ENCODE measurements at regions not wholly inside any gene's neighbourhood (a gene's known extent, or its start where the extent isn't known, plus 50 kb on each side); places are given as distances from the start of the nearest gene placed in this dataset.
"Not testable (repeated sequence)": the region's sequence is repeated elsewhere in the genome, so short reads cannot be mapped to it uniquely, and the experiment has no call there.

GRCh38 chr2:194455358-194455757 lies 1201.7 kb upstream of the SLC39A10 start:
- POLR2A ChIA-PET: no interaction called here
- CTCF ChIA-PET: no interaction called here

GRCh38 chr2:194452504-194452903 lies 1204.5 kb upstream of the SLC39A10 start:
- ChIA-PET POLR2A (no interaction called here), CTCF (no interaction called here)

DNA sequence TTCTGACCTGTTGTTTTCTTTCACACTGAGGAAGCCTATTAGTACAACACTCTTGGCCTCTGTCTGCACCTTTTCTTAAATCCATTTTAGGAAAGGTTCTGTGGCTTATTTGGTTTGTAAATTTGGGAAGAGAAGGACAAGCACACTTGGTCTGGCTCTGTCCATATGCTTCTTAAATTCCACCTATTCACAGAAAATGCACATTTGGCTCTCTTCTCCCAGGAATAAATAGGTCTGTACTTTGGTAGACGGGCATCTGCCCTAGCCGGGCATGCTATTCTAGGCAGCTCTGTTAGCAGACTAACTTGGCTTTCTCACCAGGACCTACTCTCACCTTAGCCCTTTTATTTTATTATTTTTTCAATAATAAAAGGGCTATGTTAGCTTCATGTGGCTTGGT lies 1211.8 kb upstream of the SLC39A10 start:
- ChIA-PET CTCF (no interaction called here), POLR2A (no interaction called here)

DNA sequence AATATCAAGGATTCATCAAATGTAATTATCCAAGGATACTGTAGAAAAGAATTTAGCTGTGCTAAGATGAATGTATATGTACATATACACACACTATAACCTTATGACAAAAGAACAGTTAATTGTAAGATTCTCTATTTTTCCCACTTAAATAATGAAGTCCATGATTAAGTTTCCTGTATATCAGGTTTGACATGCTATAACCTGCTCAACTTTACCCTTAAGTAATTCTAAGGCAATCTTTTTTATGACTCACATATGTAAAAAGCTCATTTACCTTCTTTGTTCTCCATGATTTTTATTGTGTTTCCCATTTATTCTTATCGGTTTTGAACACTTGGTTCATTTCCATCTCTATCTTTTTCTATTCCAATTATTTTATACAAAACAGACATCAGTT lies 1213.1 kb upstream of the SLC39A10 start:
- ChIA-PET CTCF (no interaction called here), POLR2A (no interaction called here)

GRCh38 chr2:194424683-194425209 lies 1232.3 kb upstream of the SLC39A10 start:
- CTCF ChIA-PET: no interaction called here
- POLR2A ChIA-PET: no interaction called here

GRCh38 chr2:194411221-194411620 lies 1245.8 kb upstream of the SLC39A10 start:
- ChIA-PET CTCF (no interaction called here), POLR2A (no interaction called here)

GRCh38 chr2:194395818-194396217 lies 1261.2 kb upstream of the SLC39A10 start:
- CTCF ChIA-PET: no interaction called here
- POLR2A ChIA-PET: no interaction called here

- CTCF ChIA-PET: no interaction called here
- POLR2A ChIA-PET: no interaction called here
Observed at GRCh38 chr2:194385376-194385775, 1271.7 kb upstream of the SLC39A10 start.

DNA sequence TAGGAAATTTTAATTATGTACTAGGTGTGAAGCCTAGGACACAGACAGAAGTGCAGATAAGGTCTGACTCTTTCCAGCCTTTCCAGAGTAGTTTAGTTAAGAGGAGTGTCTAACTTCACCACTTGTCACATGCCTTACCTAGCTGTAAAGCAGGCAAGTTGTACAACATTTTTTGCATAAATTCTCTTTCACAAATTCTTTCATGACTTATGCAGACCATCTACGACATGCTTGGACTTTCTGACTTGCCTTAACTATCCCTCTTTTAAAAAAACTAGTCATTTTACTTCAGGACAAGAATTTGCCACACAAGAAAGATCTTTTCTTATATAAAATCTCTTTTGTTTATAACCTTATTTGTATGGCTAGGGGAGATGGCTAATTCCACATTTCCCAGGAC lies 1273.6 kb upstream of the SLC39A10 start:
- ChIA-PET CTCF (no interaction called here), POLR2A (no interaction called here)

DNA sequence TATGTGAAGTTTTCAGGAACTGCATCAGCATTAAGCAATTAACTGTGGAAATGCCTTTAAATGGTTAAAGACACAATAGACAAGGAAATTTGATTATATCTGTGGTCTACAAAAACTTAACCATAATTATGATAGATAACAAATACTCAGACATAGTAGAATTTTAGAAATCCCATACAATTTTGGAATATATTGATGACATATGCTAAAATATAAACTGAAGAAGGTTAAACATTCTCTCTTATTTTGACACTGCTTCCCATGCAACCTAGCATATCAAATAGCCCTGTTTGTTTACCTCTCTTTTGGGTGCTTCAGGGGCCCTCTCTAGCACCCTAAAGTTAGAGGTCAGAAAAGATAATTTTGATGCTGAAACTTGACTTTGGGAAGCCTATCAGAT lies 1274.8 kb upstream of the SLC39A10 start:
- CTCF ChIA-PET: no interaction called here
- POLR2A ChIA-PET: no interaction called here

DNA sequence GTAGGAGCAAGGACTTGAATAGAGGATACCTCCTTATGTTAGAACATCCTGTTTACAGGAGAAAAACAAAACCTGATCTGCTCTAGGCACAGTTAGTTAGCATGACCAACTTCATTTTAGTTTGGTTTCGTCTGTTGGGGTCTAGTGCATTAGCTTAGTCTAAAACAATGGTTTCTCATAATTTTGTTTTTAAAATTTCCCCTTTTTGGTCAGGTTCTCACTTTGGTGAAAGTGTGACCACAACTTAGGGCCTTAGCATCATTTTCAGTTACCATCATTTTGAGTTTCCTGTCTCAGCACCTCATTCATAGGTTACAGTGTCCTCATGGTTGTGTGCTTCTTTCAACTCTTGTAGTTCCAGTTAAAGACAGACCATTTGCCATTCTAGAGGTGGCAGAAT lies 1277.0 kb upstream of the SLC39A10 start:
- POLR2A ChIA-PET: no interaction called here
- CTCF ChIA-PET: no interaction called here

- POLR2A ChIA-PET, CTCF ChIA-PET: not testable (repeated sequence)
Observed at GRCh38 chr2:194367390-194367789, 1289.6 kb upstream of the SLC39A10 start.

DNA sequence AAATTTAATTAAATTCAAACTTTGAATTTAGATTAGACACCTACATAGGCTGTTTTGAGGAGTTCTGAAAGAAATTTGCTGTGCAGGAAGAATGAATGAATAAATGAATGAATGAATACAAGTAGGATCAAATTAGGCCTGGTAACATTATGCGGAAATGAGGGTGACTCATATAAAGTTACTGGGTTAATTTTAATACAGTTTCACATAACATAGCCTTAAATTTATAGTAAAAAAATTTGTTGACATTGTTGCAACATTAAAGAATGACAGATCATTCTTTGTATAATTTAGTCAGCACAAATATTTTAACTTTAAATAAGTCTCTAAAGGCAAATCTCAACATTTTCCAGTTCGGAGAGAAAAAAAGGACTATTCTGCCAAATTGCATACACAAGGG lies 1293.1 kb upstream of the SLC39A10 start:
- ChIA-PET CTCF (no interaction called here), POLR2A (no interaction called here)

DNA sequence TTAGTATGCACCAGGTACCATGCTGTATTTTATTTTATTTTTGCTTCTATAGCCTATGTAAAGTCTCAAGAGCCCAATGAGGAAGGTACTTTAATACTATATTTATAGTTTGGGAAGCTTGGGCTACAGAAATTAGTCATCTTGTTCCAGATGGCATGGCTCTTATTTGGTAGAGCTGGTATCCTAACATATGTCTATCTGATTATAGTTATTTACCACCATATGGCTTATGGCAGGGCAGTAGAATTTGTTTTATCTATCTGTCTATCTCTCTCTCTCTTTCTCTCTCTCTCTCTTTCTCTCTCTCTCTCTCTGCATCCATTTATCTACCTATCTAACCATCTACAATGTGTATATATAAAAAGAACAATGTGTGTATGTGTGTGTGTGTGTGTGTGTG lies 1293.7 kb upstream of the SLC39A10 start:
- POLR2A ChIA-PET: no interaction called here

GRCh38 chr2:194352505-194352904 lies 1304.5 kb upstream of the SLC39A10 start:
- POLR2A ChIA-PET: no interaction called here

More for the DNA sequence above, 1293.7 kb upstream of the SLC39A10 start:
- CTCF ChIA-PET: no interaction called here

DNA sequence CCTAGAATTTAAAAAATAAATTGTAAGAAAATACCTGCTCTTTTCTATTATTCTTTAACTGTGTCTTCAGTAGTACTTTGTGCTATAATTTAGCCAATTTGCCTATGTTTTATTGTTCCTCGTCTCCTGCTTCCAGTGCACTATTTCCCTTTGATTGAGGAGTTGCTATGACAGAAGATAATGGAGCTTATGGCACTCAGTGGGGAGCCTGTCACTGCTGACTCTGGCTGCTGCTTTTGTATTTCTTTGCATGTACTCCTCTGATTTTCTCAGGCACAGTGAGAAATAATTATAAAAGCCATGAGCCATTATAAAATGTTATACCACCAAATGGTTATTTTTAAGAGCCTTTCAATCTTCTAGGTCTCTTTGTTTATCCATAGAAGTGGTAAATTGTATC lies 1310.8 kb upstream of the SLC39A10 start:
- POLR2A ChIA-PET: no interaction called here
- CTCF ChIA-PET: no interaction called here

More at GRCh38 chr2:194352505-194352904, 1304.5 kb upstream of the SLC39A10 start:
- CTCF ChIA-PET: no interaction called here

GRCh38 chr2:194345347-194345746 lies 1311.7 kb upstream of the SLC39A10 start:
- ChIA-PET POLR2A (no interaction called here), CTCF (no interaction called here)

GRCh38 chr2:194343167-194343566 lies 1313.9 kb upstream of the SLC39A10 start:
- ChIA-PET POLR2A (no interaction called here), CTCF (no interaction called here)

- ChIA-PET CTCF (no interaction called here), POLR2A (no interaction called here)
Observed at GRCh38 chr2:194332799-194333490, 1324.1 kb upstream of the SLC39A10 start.

DNA sequence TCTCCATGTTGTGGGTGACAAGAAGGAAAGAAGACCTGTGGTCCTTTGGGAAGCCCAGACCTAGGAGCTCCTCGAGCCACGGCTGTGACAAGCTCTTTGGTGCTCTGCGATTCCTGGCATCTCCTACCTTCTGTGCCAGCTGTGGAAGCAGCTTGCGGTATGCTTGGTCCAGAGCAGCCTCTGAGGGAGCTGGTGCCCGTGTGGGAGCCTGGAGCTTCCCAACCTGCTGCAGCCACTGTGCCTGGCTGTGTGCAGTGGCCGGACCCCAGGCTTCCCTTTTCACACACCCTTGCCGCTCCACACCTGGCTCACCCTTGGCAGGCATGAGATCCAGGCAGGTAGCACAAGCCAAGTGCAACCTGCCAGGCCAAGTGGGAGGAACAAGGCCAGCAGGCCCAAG lies 1328.6 kb upstream of the SLC39A10 start:
- POLR2A ChIA-PET: no interaction called here
- CTCF ChIA-PET: no interaction called here

GRCh38 chr2:194327196-194327888 lies 1329.7 kb upstream of the SLC39A10 start:
- CTCF ChIA-PET: no interaction called here
- POLR2A ChIA-PET: no interaction called here

- CTCF ChIA-PET: no interaction called here
- POLR2A ChIA-PET: no interaction called here
Observed at GRCh38 chr2:194323740-194324139, 1333.3 kb upstream of the SLC39A10 start.
